ENCODE measurements at regions not wholly inside any gene's neighbourhood (a gene's known extent, or its start where the extent isn't known, plus 50 kb on each side); places are given as distances from the start of the nearest gene placed in this dataset.

DNA sequence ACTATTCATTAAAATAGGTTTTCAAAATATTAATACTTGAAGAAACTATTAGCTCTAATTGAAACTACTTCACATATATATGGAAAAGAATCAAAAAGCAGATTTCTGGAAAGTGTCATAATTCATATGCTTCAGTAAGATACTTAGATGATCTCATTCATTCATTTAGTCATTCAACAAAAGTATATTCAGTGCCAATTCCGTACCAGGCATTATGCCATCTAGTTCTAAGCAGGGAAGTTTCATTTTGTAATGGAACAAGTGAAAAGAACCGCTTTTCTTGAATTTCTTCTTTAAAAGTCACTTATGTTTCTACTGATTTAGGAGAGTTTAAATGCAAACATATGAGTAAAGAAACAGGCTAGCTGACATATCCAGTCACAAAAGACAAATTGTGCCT lies 118.3 kb upstream of the FAM20A start:
- no peaks in the 10 kb centered on the region for H3K36me3 ChIP-seq
- TF ChIP-seq POLR2A (IDR thresholded peaks at IDR 0.05) (no peak), POLR2AphosphoS5 (IDR thresholded peaks at IDR 0.05; ENCODE audit: insufficient read depth in 1 of 2, low read depth in 1 of 2) (no peak)
- TF ChIP-seq, protein P1, sequence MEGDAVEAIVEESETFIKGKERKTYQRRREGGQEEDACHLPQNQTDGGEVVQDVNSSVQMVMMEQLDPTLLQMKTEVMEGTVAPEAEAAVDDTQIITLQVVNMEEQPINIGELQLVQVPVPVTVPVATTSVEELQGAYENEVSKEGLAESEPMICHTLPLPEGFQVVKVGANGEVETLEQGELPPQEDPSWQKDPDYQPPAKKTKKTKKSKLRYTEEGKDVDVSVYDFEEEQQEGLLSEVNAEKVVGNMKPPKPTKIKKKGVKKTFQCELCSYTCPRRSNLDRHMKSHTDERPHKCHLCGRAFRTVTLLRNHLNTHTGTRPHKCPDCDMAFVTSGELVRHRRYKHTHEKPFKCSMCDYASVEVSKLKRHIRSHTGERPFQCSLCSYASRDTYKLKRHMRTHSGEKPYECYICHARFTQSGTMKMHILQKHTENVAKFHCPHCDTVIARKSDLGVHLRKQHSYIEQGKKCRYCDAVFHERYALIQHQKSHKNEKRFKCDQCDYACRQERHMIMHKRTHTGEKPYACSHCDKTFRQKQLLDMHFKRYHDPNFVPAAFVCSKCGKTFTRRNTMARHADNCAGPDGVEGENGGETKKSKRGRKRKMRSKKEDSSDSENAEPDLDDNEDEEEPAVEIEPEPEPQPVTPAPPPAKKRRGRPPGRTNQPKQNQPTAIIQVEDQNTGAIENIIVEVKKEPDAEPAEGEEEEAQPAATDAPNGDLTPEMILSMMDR (IDR thresholded peaks at IDR 0.05): no peak
- intact Hi-C loops (cut with DNase I): no loop called here
- no peaks in the 10 kb centered on the region for H3K4me1 ChIP-seq
- no peaks in the 10 kb centered on the region for H3K9me3 ChIP-seq
- H3K27ac ChIP-seq: no peak overlapping the region
- H3K27me3 ChIP-seq: no peaks in the 10 kb centered on the region
- H3K4me3 ChIP-seq: no peak overlapping the region
- no peak for DNase-seq (ENCODE audit: extremely low spot score in 2 of 2)

DNA sequence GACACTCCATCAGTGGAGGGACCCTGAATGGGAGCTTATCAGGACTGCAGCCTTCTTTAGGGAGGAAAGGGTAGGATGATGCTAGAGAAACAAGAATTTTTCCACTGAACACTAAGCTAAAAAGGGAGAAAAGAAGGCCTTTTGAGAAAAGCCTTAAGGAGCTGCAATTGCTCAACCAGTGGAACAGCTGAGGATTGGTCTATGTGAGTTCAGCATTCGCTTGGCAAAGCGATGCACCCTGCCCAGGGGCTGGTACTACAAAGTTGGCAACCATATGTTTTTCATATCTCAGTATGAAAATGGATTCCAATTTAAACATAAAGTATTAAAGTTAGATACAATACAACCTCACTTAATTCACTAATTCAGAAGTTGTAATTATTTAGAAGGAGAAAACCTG lies 117.8 kb upstream of the FAM20A start:
- no peak for DNase-seq (ENCODE audit: extremely low spot score in 2 of 2)
- Histone ChIP-seq H3K27ac (no peak overlapping the region), H3K4me3 (no peak overlapping the region), H3K4me1 (no peaks in the 10 kb centered on the region), H3K27me3 (no peaks in the 10 kb centered on the region), H3K9me3 (no peaks in the 10 kb centered on the region), H3K36me3 (no peaks in the 10 kb centered on the region)
- TF ChIP-seq POLR2A (IDR thresholded peaks at IDR 0.05) (no peak), POLR2AphosphoS5 (IDR thresholded peaks at IDR 0.05; ENCODE audit: insufficient read depth in 1 of 2, low read depth in 1 of 2) (no peak)
- TF ChIP-seq, protein P1 (IDR thresholded peaks at IDR 0.05): no peak
- intact Hi-C loops (cut with DNase I): no loop called here

DNA sequence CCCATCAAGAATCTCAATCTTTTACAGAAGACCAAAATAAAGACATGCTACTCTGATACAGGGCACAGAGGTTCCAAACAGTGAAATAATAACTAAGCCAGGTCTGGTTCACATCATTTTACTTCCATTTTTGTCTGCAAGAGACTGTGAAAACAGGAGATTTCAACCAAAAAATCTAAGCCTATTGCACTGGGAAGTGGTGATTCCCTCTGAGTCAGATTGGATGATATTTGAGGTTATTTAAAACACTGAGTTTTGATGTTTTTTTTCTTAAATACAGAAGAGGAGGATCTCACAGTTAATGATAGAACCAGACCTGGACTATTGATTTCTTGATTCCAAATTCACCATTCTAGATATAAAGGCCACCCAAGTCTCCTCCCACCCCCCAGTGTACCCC lies 117.3 kb upstream of the FAM20A start:
- no peak overlapping the region for H3K27ac ChIP-seq
- H3K36me3 ChIP-seq: no peaks in the 10 kb centered on the region
- H3K4me1 ChIP-seq: no peaks in the 10 kb centered on the region
- intact Hi-C loops (cut with DNase I): no loop called here
- no peak overlapping the region for H3K4me3 ChIP-seq
- DNase-seq (ENCODE audit: extremely low spot score in 2 of 2): no peak
- H3K9me3 ChIP-seq: no peaks in the 10 kb centered on the region
- H3K27me3 ChIP-seq: no peaks in the 10 kb centered on the region
- TF ChIP-seq POLR2A (IDR thresholded peaks at IDR 0.05) (no peak), POLR2AphosphoS5 (IDR thresholded peaks at IDR 0.05; ENCODE audit: insufficient read depth in 1 of 2, low read depth in 1 of 2) (no peak)
- TF ChIP-seq, protein P1 (IDR thresholded peaks at IDR 0.05): no peak

DNA sequence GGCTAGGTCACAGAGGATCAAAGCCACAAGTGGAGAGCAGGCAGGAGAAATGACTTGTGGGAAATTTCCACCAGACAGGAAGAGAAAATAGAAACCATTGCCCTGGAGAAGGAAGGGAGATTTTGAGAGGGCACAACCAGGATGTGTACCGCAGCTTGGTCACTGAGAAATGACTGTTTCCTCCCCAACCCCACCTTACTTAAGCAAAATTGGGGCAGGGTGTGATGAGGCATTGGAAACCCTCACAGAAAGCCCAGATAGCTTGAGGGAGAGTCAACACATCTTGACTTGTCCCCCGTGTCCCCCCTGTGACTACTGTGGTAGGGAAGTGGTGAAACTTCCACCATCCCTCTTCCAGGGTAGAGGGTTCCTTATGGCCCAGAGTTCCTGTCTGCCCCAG lies 113.5 kb upstream of the FAM20A start:
- H3K36me3 ChIP-seq: no peaks in the 10 kb centered on the region
- TF ChIP-seq POLR2A (IDR thresholded peaks at IDR 0.05): no peak
- TF ChIP-seq, protein P1 (IDR thresholded peaks at IDR 0.05): no peak
- TF ChIP-seq POLR2AphosphoS5 (IDR thresholded peaks at IDR 0.05; ENCODE audit: insufficient read depth in 1 of 2, low read depth in 1 of 2): no peak
- H3K27me3 ChIP-seq: no peaks in the 10 kb centered on the region
- no peak overlapping the region for H3K27ac ChIP-seq
- H3K4me1 ChIP-seq: peaks cover 23% of the 10 kb centered on the region
- H3K9me3 ChIP-seq: no peaks in the 10 kb centered on the region
- DNase-seq (ENCODE audit: extremely low spot score in 2 of 2): no peak
- intact Hi-C loops (cut with DNase I): no loop called here
- H3K4me3 ChIP-seq: no peak overlapping the region

DNA sequence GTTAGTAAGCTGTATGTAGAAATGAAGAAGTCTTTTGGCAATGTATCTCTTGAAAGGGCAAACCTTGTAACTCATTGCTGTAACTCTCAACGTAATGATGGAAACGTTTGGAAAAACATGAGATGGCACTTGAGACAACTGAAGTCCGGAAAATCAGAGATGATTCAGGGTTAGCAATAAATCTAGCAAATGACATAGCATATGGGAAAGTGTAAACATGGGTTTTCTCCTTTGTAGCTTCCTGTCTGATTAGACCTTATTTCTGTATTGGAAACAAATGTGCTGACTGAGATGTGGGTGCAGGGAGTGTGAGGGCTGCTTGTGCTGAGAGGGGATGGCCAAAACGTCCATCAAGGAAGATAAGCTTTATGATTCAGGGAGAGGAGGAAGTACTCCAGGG lies 110.7 kb upstream of the FAM20A start:
- Histone ChIP-seq H3K9me3 (no peaks in the 10 kb centered on the region), H3K4me1 (peaks cover 33% of the 10 kb centered on the region), H3K27ac (peak overlapping the region; percentile 56), H3K36me3 (no peaks in the 10 kb centered on the region), H3K27me3 (no peaks in the 10 kb centered on the region), H3K4me3 (no peak overlapping the region)
- no peak for DNase-seq (ENCODE audit: extremely low spot score in 2 of 2)
- TF ChIP-seq, protein P1 (IDR thresholded peaks at IDR 0.05): no peak
- intact Hi-C loops (cut with DNase I): no loop called here

All from vagina (tissue), 2 donors.